GM12878 (cell line): ENCODE measurements at regions not wholly inside any gene's neighbourhood (a gene's known extent, or its start where the extent isn't known, plus 50 kb on each side); places are given as distances from the start of the nearest gene placed in this dataset.

Experiments used
- CTCF ChIP-seq, 3 experiments: IDR thresholded peaks in 2 of 3; conservative IDR thresholded peaks in 1 of 3; 2 replicates each; pipeline ENCODE4 v1.5.1; 2011; ENCODE audit warnings: low read depth in 3 of 3, low read length in 3 of 3, mild to moderate bottlenecking in 3 of 3, control low read depth in 2 of 3, moderate library complexity in 2 of 3, inconsistent platforms in 1 of 3, mixed read lengths in 1 of 3; ENCODE audit not compliant: control insufficient read depth in 2 of 3, insufficient read depth in 1 of 3; ENCODE audit errors: extremely low read depth in 1 of 3
- EZH2 ChIP-seq: IDR thresholded peaks from 2 replicates; pipeline ENCODE4 v1.6.1; 2012; ENCODE audit warnings: low read depth, mild to moderate bottlenecking, control low read depth, inconsistent platforms, low read length, borderline replicate concordance; ENCODE audit not compliant: control insufficient read depth
- FOXK2 ChIP-seq: fragments of 450-650 bp; IDR thresholded peaks from 2 replicates; pipeline ENCODE4 v1.6.1; 2017; ENCODE audit warnings: mild to moderate bottlenecking, moderate library complexity
- JUNB ChIP-seq: IDR thresholded peaks from 2 replicates; pipeline ENCODE4 v1.6.1; 2016; ENCODE audit warnings: antibody characterized with exemption, mild to moderate bottlenecking
- SKIL ChIP-seq: fragments of 450-650 bp; IDR thresholded peaks from 2 replicates; pipeline ENCODE4 v1.6.1; 2017; ENCODE audit warnings: mild to moderate bottlenecking, low read depth, inconsistent platforms; ENCODE audit not compliant: poor library complexity, severe bottlenecking
- SMAD5 ChIP-seq: IDR thresholded peaks from 2 replicates; pipeline ENCODE4 v1.6.1; 2016; ENCODE audit warnings: antibody characterized with exemption, low read depth
- SP1 ChIP-seq: IDR thresholded peaks from one replicate; pipeline ENCODE4 v1.6.1; 2011; ENCODE audit warnings: low read depth, low read length
- SUZ12 ChIP-seq: fragments of 200-600 bp; sonication (generic); IDR thresholded peaks from one replicate; pipeline ENCODE4 v1.6.1; 2018; ENCODE audit warnings: antibody characterized with exemption, mild to moderate bottlenecking; ENCODE audit not compliant: unreplicated experiment
- TAF1 ChIP-seq: IDR thresholded peaks from 2 replicates; pipeline ENCODE4 v1.6.1; 2011; ENCODE audit warnings: mild to moderate bottlenecking, low read depth, low read length, borderline replicate concordance
- USF2 ChIP-seq: IDR thresholded peaks from 2 replicates; pipeline ENCODE4 v1.6.1; 2011; ENCODE audit warnings: low read depth, low read length, improper control_type of control experiment, borderline replicate concordance
- ZNF274 ChIP-seq: IDR thresholded peaks from one replicate; pipeline ENCODE4 v1.8.0; 2011; ENCODE audit not compliant: insufficient read length, insufficient read depth
- TF ChIP-seq, protein P1 (sequence below): fragments of 450-650 bp; formaldehyde crosslinking; IDR thresholded peaks from 2 replicates; pipeline ENCODE4 v1.5.0; 2022; ENCODE audit warnings: mild to moderate bottlenecking, missing genetic modification characterization

DNA sequence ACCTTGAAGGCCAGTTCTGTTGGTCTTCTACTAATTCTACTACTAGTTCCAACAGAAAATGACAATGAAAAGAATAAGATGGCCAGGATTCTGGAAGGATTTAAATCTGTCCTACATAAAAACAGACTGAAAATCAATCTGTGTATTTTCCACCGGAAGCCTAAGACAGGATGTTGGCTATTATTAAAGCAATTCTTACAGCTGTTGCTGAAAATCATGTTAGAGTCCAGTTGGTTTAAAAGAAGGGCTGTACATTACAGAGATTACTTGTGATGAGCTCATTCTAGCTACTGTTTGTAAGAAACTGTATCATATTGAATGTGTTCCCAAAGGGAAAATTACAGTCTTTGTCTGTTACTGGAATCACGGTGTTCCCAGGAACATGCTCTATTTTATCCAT lies 54.8 kb upstream of the MAGEB16 start:
- TF ChIP-seq CTCF (IDR thresholded peaks at IDR 0.05 in 2 of 3, conservative IDR thresholded peaks at IDR 0.05 in 1 of 3; ENCODE audit: control insufficient read depth in 2 of 3, extremely low read depth in 1 of 3, insufficient read depth in 1 of 3, low read depth in 3 of 3, low read length in 3 of 3) (no peak), TAF1 (no peak), ZNF274 (no peak), FOXK2 (no peak), SP1 (no peak), SMAD5 (no peak), SKIL (no peak), JUNB (no peak), USF2 (no peak), EZH2 (no peak), SUZ12 (no peak)
- TF ChIP-seq, protein P1, sequence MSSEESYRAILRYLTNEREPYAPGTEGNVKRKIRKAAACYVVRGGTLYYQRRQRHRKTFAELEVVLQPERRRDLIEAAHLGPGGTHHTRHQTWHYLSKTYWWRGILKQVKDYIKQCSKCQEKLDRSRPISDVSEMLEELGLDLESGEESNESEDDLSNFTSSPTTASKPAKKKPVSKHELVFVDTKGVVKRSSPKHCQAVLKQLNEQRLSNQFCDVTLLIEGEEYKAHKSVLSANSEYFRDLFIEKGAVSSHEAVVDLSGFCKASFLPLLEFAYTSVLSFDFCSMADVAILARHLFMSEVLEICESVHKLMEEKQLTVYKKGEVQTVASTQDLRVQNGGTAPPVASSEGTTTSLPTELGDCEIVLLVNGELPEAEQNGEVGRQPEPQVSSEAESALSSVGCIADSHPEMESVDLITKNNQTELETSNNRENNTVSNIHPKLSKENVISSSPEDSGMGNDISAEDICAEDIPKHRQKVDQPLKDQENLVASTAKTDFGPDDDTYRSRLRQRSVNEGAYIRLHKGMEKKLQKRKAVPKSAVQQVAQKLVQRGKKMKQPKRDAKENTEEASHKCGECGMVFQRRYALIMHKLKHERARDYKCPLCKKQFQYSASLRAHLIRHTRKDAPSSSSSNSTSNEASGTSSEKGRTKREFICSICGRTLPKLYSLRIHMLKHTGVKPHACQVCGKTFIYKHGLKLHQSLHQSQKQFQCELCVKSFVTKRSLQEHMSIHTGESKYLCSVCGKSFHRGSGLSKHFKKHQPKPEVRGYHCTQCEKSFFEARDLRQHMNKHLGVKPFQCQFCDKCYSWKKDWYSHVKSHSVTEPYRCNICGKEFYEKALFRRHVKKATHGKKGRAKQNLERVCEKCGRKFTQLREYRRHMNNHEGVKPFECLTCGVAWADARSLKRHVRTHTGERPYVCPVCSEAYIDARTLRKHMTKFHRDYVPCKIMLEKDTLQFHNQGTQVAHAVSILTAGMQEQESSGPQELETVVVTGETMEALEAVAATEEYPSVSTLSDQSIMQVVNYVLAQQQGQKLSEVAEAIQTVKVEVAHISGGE (CRISPR knock-in tag) = no peak
